ENCODE measurements at regions not wholly inside any gene's neighbourhood (a gene's known extent, or its start where the extent isn't known, plus 50 kb on each side); places are given as distances from the start of the nearest gene placed in this dataset.

- intact Hi-C loops (cut with micrococcal nuclease): no loop called here
These were observed 477.6 kb downstream of the NTRK2 start for GRCh38 chr9:85147046-85147640.

GRCh38 chr9:85142968-85143367, 473.4 kb downstream of the NTRK2 start:
- Mint-ChIP-seq H3K27ac (no peak overlapping the region), H3K27me3 (peaks cover 4% of the 10 kb centered on the region), H3K36me3 (ENCODE audit: low read depth) (no peaks in the 10 kb centered on the region), H3K4me1 (ENCODE audit: low read depth) (no peaks in the 10 kb centered on the region), H3K4me3 (no peak overlapping the region), H3K9me3 (no peaks in the 10 kb centered on the region)
- intact Hi-C loops (cut with micrococcal nuclease): no loop called here

More at GRCh38 chr9:85147046-85147640, 477.6 kb downstream of the NTRK2 start:
- H3K9me3 Mint-ChIP-seq: no peaks in the 10 kb centered on the region
- no peaks in the 10 kb centered on the region for H3K4me1 Mint-ChIP-seq (ENCODE audit: low read depth)
- peaks cover 4% of the 10 kb centered on the region for H3K27me3 Mint-ChIP-seq
- H3K27ac Mint-ChIP-seq: no peak overlapping the region
- no peak overlapping the region for H3K4me3 Mint-ChIP-seq
- no peaks in the 10 kb centered on the region for H3K36me3 Mint-ChIP-seq (ENCODE audit: low read depth)

GRCh38 chr9:85142496-85142911, 473.0 kb downstream of the NTRK2 start:
- Mint-ChIP-seq H3K27me3 (peaks cover 3% of the 10 kb centered on the region), H3K27ac (no peak overlapping the region), H3K36me3 (ENCODE audit: low read depth) (no peaks in the 10 kb centered on the region), H3K4me1 (ENCODE audit: low read depth) (no peaks in the 10 kb centered on the region), H3K4me3 (no peak overlapping the region), H3K9me3 (no peaks in the 10 kb centered on the region)
- intact Hi-C loops (cut with micrococcal nuclease): no loop called here

GRCh38 chr9:85137696-85138095, 468.2 kb downstream of the NTRK2 start:
- intact Hi-C loops (cut with micrococcal nuclease): no loop called here
- H3K4me1 Mint-ChIP-seq (ENCODE audit: low read depth): no peaks in the 10 kb centered on the region
- no peak overlapping the region for H3K27ac Mint-ChIP-seq
- H3K9me3 Mint-ChIP-seq: peaks cover 1% of the 10 kb centered on the region
- H3K36me3 Mint-ChIP-seq (ENCODE audit: low read depth): no peaks in the 10 kb centered on the region
- H3K27me3 Mint-ChIP-seq: no peaks in the 10 kb centered on the region
- H3K4me3 Mint-ChIP-seq: no peak overlapping the region

GRCh38 chr9:85136987-85137386, 467.5 kb downstream of the NTRK2 start:
- intact Hi-C loops (cut with micrococcal nuclease): no loop called here
- Mint-ChIP-seq H3K27me3 (no peaks in the 10 kb centered on the region), H3K27ac (no peak overlapping the region), H3K9me3 (peaks cover 8% of the 10 kb centered on the region), H3K4me3 (no peak overlapping the region), H3K4me1 (ENCODE audit: low read depth) (no peaks in the 10 kb centered on the region), H3K36me3 (ENCODE audit: low read depth) (no peaks in the 10 kb centered on the region)

- intact Hi-C loops (cut with micrococcal nuclease): no loop called here
- Mint-ChIP-seq H3K4me1 (ENCODE audit: low read depth) (no peaks in the 10 kb centered on the region), H3K36me3 (ENCODE audit: low read depth) (no peaks in the 10 kb centered on the region), H3K27ac (no peak overlapping the region), H3K27me3 (no peaks in the 10 kb centered on the region), H3K9me3 (peaks cover 9% of the 10 kb centered on the region), H3K4me3 (no peak overlapping the region)
These were observed 467.0 kb downstream of the NTRK2 start for GRCh38 chr9:85136507-85136906.

GRCh38 chr9:85130764-85131163, 461.2 kb downstream of the NTRK2 start:
- intact Hi-C loops (cut with micrococcal nuclease): no loop called here
- no peaks in the 10 kb centered on the region for H3K4me1 Mint-ChIP-seq (ENCODE audit: low read depth)

GRCh38 chr9:85130260-85130659, 460.7 kb downstream of the NTRK2 start:
- Mint-ChIP-seq H3K27ac (no peak overlapping the region), H3K4me3 (no peak overlapping the region)
- intact Hi-C loops (cut with micrococcal nuclease): no loop called here

More at GRCh38 chr9:85130764-85131163, 461.2 kb downstream of the NTRK2 start:
- Mint-ChIP-seq H3K36me3 (ENCODE audit: low read depth) (no peaks in the 10 kb centered on the region), H3K4me3 (no peak overlapping the region), H3K9me3 (peaks cover 9% of the 10 kb centered on the region), H3K27me3 (no peaks in the 10 kb centered on the region), H3K27ac (no peak overlapping the region)

GRCh38 chr9:85129514-85129913, 460.0 kb downstream of the NTRK2 start:
- peaks cover 9% of the 10 kb centered on the region for H3K9me3 Mint-ChIP-seq
- no peaks in the 10 kb centered on the region for H3K4me1 Mint-ChIP-seq (ENCODE audit: low read depth)
- no peak overlapping the region for H3K27ac Mint-ChIP-seq
- no peaks in the 10 kb centered on the region for H3K36me3 Mint-ChIP-seq (ENCODE audit: low read depth)
- intact Hi-C loops (cut with micrococcal nuclease): no loop called here
- no peaks in the 10 kb centered on the region for H3K27me3 Mint-ChIP-seq
- no peak overlapping the region for H3K4me3 Mint-ChIP-seq

More at GRCh38 chr9:85130260-85130659, 460.7 kb downstream of the NTRK2 start:
- Mint-ChIP-seq H3K4me1 (ENCODE audit: low read depth) (no peaks in the 10 kb centered on the region), H3K36me3 (ENCODE audit: low read depth) (no peaks in the 10 kb centered on the region), H3K9me3 (peaks cover 9% of the 10 kb centered on the region), H3K27me3 (no peaks in the 10 kb centered on the region)

- Mint-ChIP-seq H3K9me3 (no peaks in the 10 kb centered on the region), H3K4me3 (no peak overlapping the region), H3K27ac (no peak overlapping the region), H3K27me3 (no peaks in the 10 kb centered on the region), H3K4me1 (ENCODE audit: low read depth) (no peaks in the 10 kb centered on the region), H3K36me3 (ENCODE audit: low read depth) (no peaks in the 10 kb centered on the region)
- intact Hi-C loops (cut with micrococcal nuclease): no loop called here
These were observed 449.6 kb downstream of the NTRK2 start for GRCh38 chr9:85118990-85119755.

- Mint-ChIP-seq H3K36me3 (ENCODE audit: low read depth) (no peaks in the 10 kb centered on the region), H3K4me3 (no peak overlapping the region), H3K9me3 (no peaks in the 10 kb centered on the region), H3K4me1 (ENCODE audit: low read depth) (no peaks in the 10 kb centered on the region), H3K27me3 (no peaks in the 10 kb centered on the region), H3K27ac (no peak overlapping the region)
- intact Hi-C loops (cut with micrococcal nuclease): no loop called here
These were observed 448.3 kb downstream of the NTRK2 start for GRCh38 chr9:85117831-85118230.

- Mint-ChIP-seq H3K9me3 (no peaks in the 10 kb centered on the region), H3K36me3 (ENCODE audit: low read depth) (no peaks in the 10 kb centered on the region), H3K4me3 (no peak overlapping the region), H3K4me1 (ENCODE audit: low read depth) (no peaks in the 10 kb centered on the region), H3K27ac (no peak overlapping the region), H3K27me3 (no peaks in the 10 kb centered on the region)
- intact Hi-C loops (cut with micrococcal nuclease): no loop called here
These were observed 445.9 kb downstream of the NTRK2 start for GRCh38 chr9:85115473-85115872.

GRCh38 chr9:85114799-85115198, 445.3 kb downstream of the NTRK2 start:
- H3K27ac Mint-ChIP-seq: no peak overlapping the region
- H3K4me3 Mint-ChIP-seq: no peak overlapping the region
- H3K4me1 Mint-ChIP-seq (ENCODE audit: low read depth): no peaks in the 10 kb centered on the region
- no peaks in the 10 kb centered on the region for H3K36me3 Mint-ChIP-seq (ENCODE audit: low read depth)
- H3K27me3 Mint-ChIP-seq: no peaks in the 10 kb centered on the region
- intact Hi-C loops (cut with micrococcal nuclease): no loop called here
- no peaks in the 10 kb centered on the region for H3K9me3 Mint-ChIP-seq

- Mint-ChIP-seq H3K9me3 (no peaks in the 10 kb centered on the region), H3K27ac (no peak overlapping the region), H3K4me3 (no peak overlapping the region), H3K36me3 (ENCODE audit: low read depth) (no peaks in the 10 kb centered on the region), H3K4me1 (ENCODE audit: low read depth) (no peaks in the 10 kb centered on the region), H3K27me3 (no peaks in the 10 kb centered on the region)
- intact Hi-C loops (cut with micrococcal nuclease): no loop called here
These were observed 443.4 kb downstream of the NTRK2 start for GRCh38 chr9:85112933-85113418.
